GM19395 (cell line): ENCODE measurements at regions not wholly inside any gene's neighbourhood (a gene's known extent, or its start where the extent isn't known, plus 50 kb on each side); places are given as distances from the start of the nearest gene placed in this dataset.

Source experiments
- ATAC-seq: cut with Tn5 transposase; IDR thresholded peaks from one replicate; pipeline ENCODE4 v1.9.1; 2021; ENCODE audit warnings: mild to moderate bottlenecking, moderate library complexity; ENCODE audit not compliant: unreplicated experiment

- ATAC-seq, result no peak
Measured at GRCh38 chr10:118471863-118472262, 123.6 kb downstream of the PRLHR start.

GRCh38 chr10:118470470-118470869 lies 125.0 kb downstream of the PRLHR start:
- ATAC-seq, result no peak

GRCh38 chr10:118467200-118467599 lies 125.1 kb upstream of the FAM204A start:
- no peak for ATAC-seq

- ATAC-seq, result no peak
Measured at GRCh38 chr10:118465300-118465874, 123.3 kb upstream of the FAM204A start.

- ATAC-seq, result no peak
Measured at GRCh38 chr10:118463740-118464139, 121.6 kb upstream of the FAM204A start.

GRCh38 chr10:118462401-118462800 lies 120.3 kb upstream of the FAM204A start:
- ATAC-seq, result no peak

- peak; percentile 69 for ATAC-seq
Measured at GRCh38 chr10:118459642-118460193, 117.6 kb upstream of the FAM204A start.

GRCh38 chr10:118458957-118459641 lies 117.0 kb upstream of the FAM204A start:
- ATAC-seq, result no peak

GRCh38 chr10:118457824-118458428 lies 115.8 kb upstream of the FAM204A start:
- ATAC-seq, result no peak

GRCh38 chr10:118455181-118455695 lies 113.1 kb upstream of the FAM204A start:
- no peak for ATAC-seq

- no peak for ATAC-seq
Measured at GRCh38 chr10:118454211-118454610, 112.1 kb upstream of the FAM204A start.

GRCh38 chr10:118452098-118452497 lies 110.0 kb upstream of the FAM204A start:
- ATAC-seq, result no peak

- no peak for ATAC-seq
Measured at GRCh38 chr10:118449521-118449920, 107.4 kb upstream of the FAM204A start.

GRCh38 chr10:118448744-118449143 lies 106.6 kb upstream of the FAM204A start:
- ATAC-seq, result no peak

- ATAC-seq, result no peak
Measured at GRCh38 chr10:118447478-118448270, 105.5 kb upstream of the FAM204A start.

GRCh38 chr10:118445535-118445934 lies 103.4 kb upstream of the FAM204A start:
- no peak for ATAC-seq

GRCh38 chr10:118444069-118444468 lies 101.9 kb upstream of the FAM204A start:
- ATAC-seq, result no peak

GRCh38 chr10:118442032-118442431 lies 99.9 kb upstream of the FAM204A start:
- no peak for ATAC-seq

- no peak for ATAC-seq
Measured at GRCh38 chr10:118439824-118440223, 97.7 kb upstream of the FAM204A start.

- ATAC-seq, result no peak
Measured at GRCh38 chr10:118436742-118437141, 94.6 kb upstream of the FAM204A start.

- no peak for ATAC-seq
Measured at GRCh38 chr10:118430190-118430589, 88.1 kb upstream of the FAM204A start.
